HG03342 (cell line): ENCODE measurements at regions not wholly inside any gene's neighbourhood (a gene's known extent, or its start where the extent isn't known, plus 50 kb on each side); places are given as distances from the start of the nearest gene placed in this dataset.
"Not testable (repeated sequence)": the region's sequence is repeated elsewhere in the genome, so short reads cannot be mapped to it uniquely, and the experiment has no call there.

Experiments
- ATAC-seq: cut with Tn5 transposase; IDR thresholded peaks from one replicate; pipeline ENCODE4 v1.9.1; 2021; ENCODE audit warnings: mild to moderate bottlenecking, moderate library complexity; ENCODE audit not compliant: unreplicated experiment

DNA sequence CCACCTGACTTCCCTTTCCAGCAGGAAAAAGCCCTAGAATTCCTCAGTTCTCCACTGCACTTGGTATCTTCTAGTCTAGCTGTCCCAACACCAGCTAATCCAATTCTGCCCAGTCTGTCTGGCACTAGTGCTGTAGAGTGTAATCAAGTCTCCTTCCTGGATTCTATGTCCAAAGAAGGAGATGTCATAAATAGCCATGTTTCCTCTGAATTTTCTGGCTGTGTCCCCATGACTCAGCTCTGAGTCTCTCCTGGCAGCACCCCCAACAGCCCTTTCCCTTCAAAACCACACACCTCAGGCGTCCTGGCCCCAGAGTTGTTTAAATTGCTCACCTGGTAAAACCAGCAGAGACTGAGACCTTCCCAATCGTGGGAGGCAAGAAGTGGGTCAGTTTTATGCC is 197.2 kb downstream of the GRXCR1 start:
- no peak for ATAC-seq

GRCh38 chr4:43103048-43103447 is 210.5 kb downstream of the GRXCR1 start:
- no peak for ATAC-seq

- ATAC-seq = no peak
Observed at GRCh38 chr4:43112139-43112538, 219.6 kb downstream of the GRXCR1 start.

GRCh38 chr4:43113196-43113595 is 220.7 kb downstream of the GRXCR1 start:
- ATAC-seq = no peak

- no peak for ATAC-seq
Observed at GRCh38 chr4:43126595-43126994, 234.1 kb downstream of the GRXCR1 start.

GRCh38 chr4:43130228-43131021 is 237.9 kb downstream of the GRXCR1 start:
- no peak for ATAC-seq

GRCh38 chr4:43132010-43132582 is 239.6 kb downstream of the GRXCR1 start:
- ATAC-seq = peak; percentile 82

GRCh38 chr4:43133566-43133965 is 241.1 kb downstream of the GRXCR1 start:
- no peak for ATAC-seq

GRCh38 chr4:43136752-43137151 is 244.2 kb downstream of the GRXCR1 start:
- no peak for ATAC-seq

DNA sequence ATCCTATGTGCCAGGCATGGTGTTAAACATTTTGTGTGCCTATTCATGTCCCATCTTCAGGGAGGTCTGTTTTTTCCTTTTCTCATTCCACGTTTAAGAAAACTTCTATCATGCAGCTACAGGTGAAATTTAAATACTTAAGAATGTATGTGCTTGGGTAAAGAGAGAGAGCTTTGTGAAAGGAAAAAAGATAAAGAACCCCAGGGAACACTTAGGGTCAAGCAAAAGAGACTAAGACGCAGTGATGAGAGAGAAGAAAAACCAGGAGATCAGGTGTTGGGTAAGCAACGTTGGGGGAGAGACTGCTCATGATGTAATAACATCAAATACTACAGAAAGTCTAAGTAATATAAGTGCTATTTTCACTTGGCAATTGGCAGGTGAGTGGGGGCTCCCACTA is 253.7 kb downstream of the GRXCR1 start:
- no peak for ATAC-seq

DNA sequence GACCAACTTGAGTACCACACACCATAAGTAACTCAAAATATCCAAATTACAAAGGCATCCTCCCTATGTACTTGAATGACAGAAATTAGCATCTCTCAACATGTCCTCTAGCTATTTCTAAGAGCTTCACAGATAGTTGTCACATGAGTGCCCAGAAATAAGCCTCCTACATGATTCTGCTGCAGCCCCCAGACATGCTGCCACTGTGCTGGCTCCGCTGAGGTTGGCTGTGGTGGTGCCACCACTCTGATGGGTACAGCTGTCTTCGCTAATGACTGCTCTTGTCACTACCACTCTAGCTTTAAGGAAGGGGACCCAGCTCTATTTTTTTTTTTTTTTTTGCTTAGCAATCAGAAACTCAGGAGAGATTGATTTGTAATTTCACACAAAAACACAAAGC is 256.0 kb downstream of the GRXCR1 start:
- ATAC-seq = no peak

DNA sequence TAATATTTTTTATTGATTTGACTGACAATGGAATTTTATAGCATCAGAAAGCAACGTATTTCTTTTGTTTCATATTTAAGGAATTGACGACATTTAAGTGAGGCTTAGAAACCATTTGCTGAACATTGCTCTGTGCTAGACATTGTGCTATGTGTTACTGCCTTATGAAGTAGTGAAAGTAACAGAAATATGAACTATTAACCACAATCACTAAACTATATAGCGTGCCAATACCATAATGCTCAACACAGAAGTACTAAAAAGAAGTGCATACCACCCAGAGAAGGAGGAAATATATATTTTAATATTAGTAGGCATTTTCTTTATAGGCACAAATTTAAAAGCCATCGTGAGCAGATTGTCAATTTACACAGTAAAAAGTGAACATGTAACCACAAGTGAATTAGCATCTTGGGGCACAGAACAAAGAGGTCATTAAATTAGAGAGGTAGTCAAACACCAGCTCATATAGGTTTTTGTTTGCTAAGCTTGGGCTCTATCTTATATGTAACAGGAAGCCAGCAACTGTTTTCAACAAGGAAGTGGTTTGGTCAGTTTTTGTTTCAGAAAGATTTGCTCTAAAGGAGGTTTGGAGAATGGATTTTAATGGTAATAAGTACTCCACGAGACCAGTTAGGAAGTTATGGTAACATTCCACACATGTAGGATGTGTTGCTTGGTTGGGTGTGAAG is 270.7 kb downstream of the GRXCR1 start:
- no peak for ATAC-seq

- ATAC-seq = no peak
Observed at GRCh38 chr4:43189741-43190140, 297.2 kb downstream of the GRXCR1 start.

- not testable (repeated sequence) for ATAC-seq
Observed at GRCh38 chr4:43212576-43212975, 320.1 kb downstream of the GRXCR1 start.

GRCh38 chr4:43223820-43224219 is 331.3 kb downstream of the GRXCR1 start:
- ATAC-seq = no peak

DNA sequence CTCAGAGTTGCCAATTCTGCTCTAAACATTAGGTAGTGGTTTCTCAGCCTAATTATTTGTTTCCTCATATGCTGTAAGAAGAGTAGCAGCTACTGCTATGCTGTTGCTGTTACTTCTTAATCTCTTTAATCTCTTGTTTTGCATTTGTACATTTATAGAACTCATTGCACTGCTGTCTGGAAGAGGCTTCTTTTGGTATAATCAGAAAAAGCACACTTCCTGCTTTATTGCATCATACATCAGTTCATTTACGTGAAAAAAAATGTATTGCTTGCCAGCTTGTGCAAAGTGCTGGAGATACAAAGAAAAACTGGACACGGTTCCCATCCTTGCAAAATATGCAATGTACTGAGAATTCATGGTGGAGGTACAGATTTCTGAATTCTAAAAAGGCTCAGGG is 332.0 kb downstream of the GRXCR1 start:
- ATAC-seq = no peak

GRCh38 chr4:43233321-43233720 is 340.8 kb downstream of the GRXCR1 start:
- no peak for ATAC-seq

- no peak for ATAC-seq
Observed at GRCh38 chr4:43234626-43235415, 342.3 kb downstream of the GRXCR1 start.

GRCh38 chr4:43238008-43238407 is 345.5 kb downstream of the GRXCR1 start:
- no peak for ATAC-seq

DNA sequence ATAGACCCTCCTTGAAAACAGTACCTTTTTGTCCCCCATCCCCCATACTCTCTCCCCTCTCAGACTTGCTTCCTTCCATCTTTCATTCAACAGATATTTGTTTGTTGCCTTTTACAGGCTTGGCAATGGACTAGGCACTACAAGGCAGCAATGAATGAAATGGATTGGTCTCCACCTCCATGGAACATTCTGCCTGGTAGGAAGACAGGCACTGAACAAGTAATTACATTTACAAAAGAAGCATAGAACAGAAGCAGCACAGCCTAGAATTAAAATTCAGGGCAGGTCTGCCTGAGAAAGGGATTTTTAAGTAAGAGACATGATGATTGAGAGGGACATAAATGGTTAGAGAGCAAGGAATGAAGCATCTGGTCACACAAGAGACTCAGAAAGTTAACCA is 346.1 kb downstream of the GRXCR1 start:
- ATAC-seq = no peak

- no peak for ATAC-seq
Observed at GRCh38 chr4:43241104-43241503, 348.6 kb downstream of the GRXCR1 start.
